ENCODE measurements at regions not wholly inside any gene's neighbourhood (a gene's known extent, or its start where the extent isn't known, plus 50 kb on each side); places are given as distances from the start of the nearest gene placed in this dataset.
"Not testable (repeated sequence)": the region's sequence is repeated elsewhere in the genome, so short reads cannot be mapped to it uniquely, and the experiment has no call there.

- no peaks in the 10 kb centered on the region for H3K27me3 ChIP-seq (ENCODE audit: control insufficient read depth, insufficient read depth, low read length)
- DNase-seq (ENCODE audit: low read depth): no peak
- FAIRE-seq: no peak
- H3K36me3 ChIP-seq (ENCODE audit: control insufficient read depth, insufficient read depth, low read length): no peaks in the 10 kb centered on the region
- no peak overlapping the region for H3K4me3 ChIP-seq (ENCODE audit: low read depth, low read length)
- no peak for TF ChIP-seq CTCF (IDR thresholded peaks at IDR 0.05; ENCODE audit: insufficient read depth, low read length, severe bottlenecking)
These were observed 117.4 kb downstream of the CRYAA start for GRCh38 chr21:43286196-43286595.

- Histone ChIP-seq H3K4me3 (ENCODE audit: low read depth, low read length) (no peak overlapping the region), H3K36me3 (ENCODE audit: control insufficient read depth, insufficient read depth, low read length) (no peaks in the 10 kb centered on the region), H3K27me3 (ENCODE audit: control insufficient read depth, insufficient read depth, low read length) (no peaks in the 10 kb centered on the region)
- no peak for DNase-seq (ENCODE audit: low read depth)
- FAIRE-seq: no peak
- TF ChIP-seq CTCF (IDR thresholded peaks at IDR 0.05; ENCODE audit: insufficient read depth, low read length, severe bottlenecking): no peak
These were observed 115.9 kb downstream of the CRYAA start for GRCh38 chr21:43284700-43285099.

GRCh38 chr21:43284238-43284637 lies 115.4 kb downstream of the CRYAA start:
- TF ChIP-seq CTCF (IDR thresholded peaks at IDR 0.05; ENCODE audit: insufficient read depth, low read length, severe bottlenecking): no peak
- peak; percentile 82 for FAIRE-seq
- no peak for DNase-seq (ENCODE audit: low read depth)
- no peak overlapping the region for H3K4me3 ChIP-seq (ENCODE audit: low read depth, low read length)
- H3K27me3 ChIP-seq (ENCODE audit: control insufficient read depth, insufficient read depth, low read length): no peaks in the 10 kb centered on the region
- no peaks in the 10 kb centered on the region for H3K36me3 ChIP-seq (ENCODE audit: control insufficient read depth, insufficient read depth, low read length)

GRCh38 chr21:43283925-43284221 lies 115.1 kb downstream of the CRYAA start:
- H3K27me3 ChIP-seq (ENCODE audit: control insufficient read depth, insufficient read depth, low read length); H3K4me3 ChIP-seq (ENCODE audit: low read depth, low read length); H3K36me3 ChIP-seq (ENCODE audit: control insufficient read depth, insufficient read depth, low read length); DNase-seq (ENCODE audit: low read depth): not testable (repeated sequence)
- FAIRE-seq: peak; percentile 76

- no peak for TF ChIP-seq CTCF (IDR thresholded peaks at IDR 0.05; ENCODE audit: insufficient read depth, low read length, severe bottlenecking)
- FAIRE-seq (no peak), DNase-seq (ENCODE audit: low read depth) (no peak)
- Histone ChIP-seq H3K36me3 (ENCODE audit: control insufficient read depth, insufficient read depth, low read length) (no peaks in the 10 kb centered on the region), H3K27me3 (ENCODE audit: control insufficient read depth, insufficient read depth, low read length) (peaks cover 2% of the 10 kb centered on the region), H3K4me3 (ENCODE audit: low read depth, low read length) (no peak overlapping the region)
These were observed 114.5 kb downstream of the CRYAA start for GRCh38 chr21:43283136-43283924.

GRCh38 chr21:43282358-43283120 lies 113.7 kb downstream of the CRYAA start:
- no peak for DNase-seq (ENCODE audit: low read depth)
- no peak for TF ChIP-seq CTCF (IDR thresholded peaks at IDR 0.05; ENCODE audit: insufficient read depth, low read length, severe bottlenecking)
- Histone ChIP-seq H3K27me3 (ENCODE audit: control insufficient read depth, insufficient read depth, low read length) (peaks cover 8% of the 10 kb centered on the region), H3K4me3 (ENCODE audit: low read depth, low read length) (no peak overlapping the region), H3K36me3 (ENCODE audit: control insufficient read depth, insufficient read depth, low read length) (no peaks in the 10 kb centered on the region)
- FAIRE-seq: no peak

All from bronchial epithelial cell (primary cell).